PC-9 (cell line): ENCODE measurements at regions not wholly inside any gene's neighbourhood (a gene's known extent, or its start where the extent isn't known, plus 50 kb on each side); places are given as distances from the start of the nearest gene placed in this dataset.

Experiments
- BruUV-seq: library from RNA; stranded (reverse); fragments of 400-500 nt; replicated peaks from 2 replicates; lab custom pipeline; 2021; lab: Mats Ljungman, UMichigan
- CTCF ChIA-PET: fragments of 300-600 bp; sonication (Branson Sonifier 250); formaldehyde crosslinking; loops from one replicate; lab custom pipeline; 2022; ENCODE audit warnings: antibody characterized with exemption; lab: Charles Lee
- POLR2A ChIA-PET: fragments of 300-600 bp; sonication (Branson Sonifier 250); formaldehyde crosslinking; loops from one replicate; lab custom pipeline; 2022; ENCODE audit warnings: antibody characterized with exemption; ENCODE audit not compliant: unreplicated experiment; lab: Charles Lee
- DNase-seq, 2 experiments: peaks; one replicate each; pipeline versions ENCODE4 v3.0.0 to v3.0.0-alpha.2; 2015 to 2022; ENCODE audit warnings: mixed read lengths in 1 of 2
- H2AFZ ChIP-seq: fragments of 200-600 bp; sonication (generic); 2 replicates; pipeline ENCODE4 v1.8.1; 2017; ENCODE audit warnings: antibody characterized with exemption
- H3F3A ChIP-seq: fragments of 200-600 bp; sonication (generic); 2 replicates; pipeline ENCODE4 v1.8.1; 2017; ENCODE audit warnings: antibody characterized with exemption, mild to moderate bottlenecking, low read depth; ENCODE audit not compliant: insufficient read depth
- H3K27ac ChIP-seq: fragments of 200-600 bp; sonication (generic); 2 replicates; pipeline ENCODE4 v1.6.1; 2016; ENCODE audit warnings: mixed run types
- H3K27me3 ChIP-seq: fragments of 200-600 bp; sonication (generic); 2 replicates; pipeline ENCODE4 v1.6.1; 2016; ENCODE audit warnings: low read depth, mixed run types; ENCODE audit not compliant: insufficient read depth
- H3K36me3 ChIP-seq: fragments of 200-600 bp; sonication (generic); 2 replicates; pipeline ENCODE4 v1.6.1; 2016; ENCODE audit warnings: low read depth, mixed run types
- H3K4me1 ChIP-seq: fragments of 200-600 bp; sonication (generic); replicated peaks from 2 replicates; pipeline ENCODE4 v1.6.1; 2016; ENCODE audit warnings: mixed run types; ENCODE audit not compliant: insufficient read depth
- H3K4me2 ChIP-seq: fragments of 200-600 bp; sonication (generic); 2 replicates; pipeline ENCODE4 v1.6.1; 2017; ENCODE audit warnings: mixed run types
- H3K4me3 ChIP-seq: fragments of 200-600 bp; sonication (generic); 2 replicates; pipeline ENCODE4 v1.6.1; 2016; ENCODE audit warnings: mixed run types
- H3K79me2 ChIP-seq: fragments of 200-600 bp; sonication (generic); 2 replicates; pipeline ENCODE4 v1.6.1; 2017; ENCODE audit warnings: low read depth, mixed run types
- H3K9me2 ChIP-seq: fragments of 200-600 bp; sonication (generic); 2 replicates; pipeline ENCODE4 v1.8.1; 2017; ENCODE audit warnings: mild to moderate bottlenecking; ENCODE audit not compliant: insufficient read depth
- H3K9me3 ChIP-seq: fragments of 200-600 bp; sonication (generic); 2 replicates; pipeline ENCODE4 v1.8.1; 2016; ENCODE audit warnings: low read depth; ENCODE audit not compliant: insufficient read depth
- H4K20me1 ChIP-seq: fragments of 200-600 bp; sonication (generic); 2 replicates; pipeline ENCODE4 v1.8.1; 2017; ENCODE audit not compliant: insufficient read depth
- CTCF ChIP-seq: fragments of 200-600 bp; sonication (generic); conservative IDR thresholded peaks from 2 replicates; pipeline ENCODE4 v1.6.1; 2017; ENCODE audit warnings: mixed run types, antibody characterized with exemption, mild to moderate bottlenecking, moderate library complexity
- EZH2 ChIP-seq: fragments of 200-600 bp; sonication (generic); IDR thresholded peaks from 2 replicates; pipeline ENCODE4 v1.8.0; 2017; ENCODE audit warnings: antibody characterized with exemption, low read depth
- intact Hi-C: fragments of 100-400 bp; cut with micrococcal nuclease; formaldehyde crosslinking; loops from one replicate; pipeline ENCODE4 v1.10.0; 2022; ENCODE audit not compliant: unreplicated experiment

GRCh38 chr4:115219315-115219860, 106.0 kb upstream of the NDST4 start:
- no TSS peak for BruUV-seq
- CTCF ChIA-PET = no interaction called here

GRCh38 chr4:115215935-115216334, 102.5 kb upstream of the NDST4 start:
- BruUV-seq = no TSS peak
- CTCF ChIA-PET = no interaction called here

More at GRCh38 chr4:115219315-115219860, 106.0 kb upstream of the NDST4 start:
- no peaks in the 10 kb centered on the region for H3K27me3 ChIP-seq
- TF ChIP-seq EZH2 (no peak), CTCF (no peak)
- no peaks in the 10 kb centered on the region for H3K9me2 ChIP-seq
- H2AFZ ChIP-seq = no peak overlapping the region
- no peaks in the 10 kb centered on the region for H3F3A ChIP-seq
- H4K20me1 ChIP-seq = no peaks in the 10 kb centered on the region
- H3K4me1 ChIP-seq = no peaks in the 10 kb centered on the region
- H3K4me3 ChIP-seq = no peak overlapping the region
- no peaks in the 10 kb centered on the region for H3K9me3 ChIP-seq
- intact Hi-C loops = no loop called here
- H3K79me2 ChIP-seq = no peaks in the 10 kb centered on the region
- DNase-seq = no peak
- H3K4me2 ChIP-seq = no peak overlapping the region
- H3K27ac ChIP-seq = no peak overlapping the region
- H3K36me3 ChIP-seq = no peaks in the 10 kb centered on the region
- POLR2A ChIA-PET = no interaction called here

GRCh38 chr4:115213716-115214115, 100.3 kb upstream of the NDST4 start:
- Histone ChIP-seq H2AFZ (no peak overlapping the region), H4K20me1 (no peaks in the 10 kb centered on the region), H3K4me2 (no peak overlapping the region), H3F3A (no peaks in the 10 kb centered on the region), H3K27me3 (no peaks in the 10 kb centered on the region), H3K79me2 (no peaks in the 10 kb centered on the region), H3K9me3 (no peaks in the 10 kb centered on the region), H3K4me1 (no peaks in the 10 kb centered on the region), H3K27ac (no peak overlapping the region), H3K36me3 (no peaks in the 10 kb centered on the region), H3K4me3 (no peak overlapping the region), H3K9me2 (no peaks in the 10 kb centered on the region)
- ChIA-PET CTCF (no interaction called here), POLR2A (no interaction called here)
- intact Hi-C loops = no loop called here
- no peak for DNase-seq
- TF ChIP-seq CTCF = no peak
- no TSS peak for BruUV-seq

More at GRCh38 chr4:115215935-115216334, 102.5 kb upstream of the NDST4 start:
- Histone ChIP-seq H3K9me2 (no peaks in the 10 kb centered on the region), H3K4me3 (no peak overlapping the region), H3K4me1 (no peaks in the 10 kb centered on the region), H4K20me1 (no peaks in the 10 kb centered on the region), H3K79me2 (no peaks in the 10 kb centered on the region), H3K27ac (no peak overlapping the region), H3K4me2 (no peak overlapping the region), H3F3A (no peaks in the 10 kb centered on the region), H2AFZ (no peak overlapping the region), H3K27me3 (no peaks in the 10 kb centered on the region), H3K9me3 (no peaks in the 10 kb centered on the region), H3K36me3 (no peaks in the 10 kb centered on the region)
- DNase-seq = no peak
- POLR2A ChIA-PET = no interaction called here
- intact Hi-C loops = no loop called here
- no peak for TF ChIP-seq EZH2
- no peak for TF ChIP-seq CTCF
